ENCODE measurements at regions not wholly inside any gene's neighbourhood (a gene's known extent, or its start where the extent isn't known, plus 50 kb on each side); places are given as distances from the start of the nearest gene placed in this dataset.
A peak's percentile ranks its signal among the peaks of the same experiment; 100 is the strongest.
"Not testable (repeated sequence)": the region's sequence is repeated elsewhere in the genome, so short reads cannot be mapped to it uniquely, and the experiment has no call there.

DNA sequence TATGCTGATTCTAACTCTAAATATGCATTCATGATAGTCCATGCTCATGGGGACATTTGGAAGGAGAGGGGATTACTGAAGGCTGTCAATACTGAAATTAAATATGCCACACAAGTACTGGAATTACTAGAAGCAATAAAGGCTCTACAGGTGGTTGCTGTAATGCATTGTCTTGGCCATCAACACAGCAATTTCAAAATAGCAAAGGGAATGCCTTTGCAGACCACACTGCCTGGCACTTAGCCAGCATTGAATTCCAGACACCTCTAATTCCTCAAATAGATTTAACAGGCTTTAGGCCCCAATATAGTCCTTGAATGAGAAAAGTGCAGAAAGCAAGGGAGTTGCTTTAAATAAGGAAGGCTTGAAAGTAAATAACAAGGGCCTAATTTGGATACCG lies 115.8 kb upstream of the PLCL2 start:
- peak; percentile 54 for DNase-seq (ENCODE audit: low spot score)

DNA sequence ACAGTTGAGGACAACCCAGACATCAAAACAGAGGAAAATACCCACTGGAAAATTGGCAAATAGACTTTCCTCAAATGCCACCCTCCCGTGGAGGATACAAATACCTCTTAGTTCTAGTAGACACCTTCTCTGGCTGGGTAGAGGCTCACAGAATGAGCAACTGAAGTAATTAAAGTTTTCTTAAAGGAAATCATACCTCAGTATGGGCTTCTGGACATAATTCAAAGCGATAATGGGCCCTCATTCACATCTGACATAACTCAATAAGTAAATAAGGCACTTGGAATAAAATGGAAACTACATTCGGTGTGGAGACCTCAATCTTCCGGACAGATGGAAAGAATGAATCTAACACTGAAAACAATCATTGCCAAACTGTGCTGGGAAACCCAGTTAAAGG lies 115.2 kb upstream of the PLCL2 start:
- no peak for DNase-seq (ENCODE audit: low spot score)

DNA sequence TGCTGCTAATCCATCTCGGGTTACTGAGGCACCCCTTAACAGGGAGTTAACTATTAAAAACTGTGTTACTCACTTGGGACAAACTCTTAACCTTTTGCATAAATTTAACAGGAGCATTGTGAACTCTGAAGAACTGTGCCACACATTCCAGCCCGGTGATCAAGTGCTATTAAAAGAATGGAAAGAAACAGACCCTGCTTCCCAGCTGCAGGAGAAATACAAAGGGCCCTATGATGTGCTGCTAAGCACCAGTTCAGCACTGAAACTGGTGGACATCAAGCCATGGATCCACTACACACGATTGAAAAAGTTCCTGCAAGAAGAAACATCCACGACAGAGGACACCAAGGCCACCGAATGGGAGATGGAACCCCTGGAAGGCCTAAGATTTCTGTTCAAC lies 114.7 kb upstream of the PLCL2 start:
- no peak for DNase-seq (ENCODE audit: low spot score)

DNA sequence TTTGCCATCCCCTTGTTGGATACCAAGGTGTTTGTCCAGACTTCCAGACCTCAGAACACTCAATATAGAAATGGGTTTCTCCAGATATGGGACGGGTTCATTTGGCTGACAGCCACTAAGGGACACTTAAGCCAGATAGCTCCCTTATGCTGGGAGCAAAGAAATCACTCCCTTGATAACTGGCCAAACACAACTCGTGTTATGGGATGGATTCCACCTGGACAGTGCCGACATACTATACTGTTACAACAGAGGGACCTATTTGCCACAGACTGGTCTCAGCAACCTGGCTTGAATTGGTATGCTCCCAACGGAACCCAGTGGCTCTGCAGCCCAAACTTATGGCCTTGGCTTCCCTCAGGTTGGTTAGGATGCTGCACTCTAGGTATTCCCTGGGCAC lies 114.0 kb upstream of the PLCL2 start:
- no peak for DNase-seq (ENCODE audit: low spot score)

- DNase-seq (ENCODE audit: low spot score): not testable (repeated sequence)
These were observed 111.2 kb upstream of the PLCL2 start for GRCh38 chr3:16773594-16773993.

DNA sequence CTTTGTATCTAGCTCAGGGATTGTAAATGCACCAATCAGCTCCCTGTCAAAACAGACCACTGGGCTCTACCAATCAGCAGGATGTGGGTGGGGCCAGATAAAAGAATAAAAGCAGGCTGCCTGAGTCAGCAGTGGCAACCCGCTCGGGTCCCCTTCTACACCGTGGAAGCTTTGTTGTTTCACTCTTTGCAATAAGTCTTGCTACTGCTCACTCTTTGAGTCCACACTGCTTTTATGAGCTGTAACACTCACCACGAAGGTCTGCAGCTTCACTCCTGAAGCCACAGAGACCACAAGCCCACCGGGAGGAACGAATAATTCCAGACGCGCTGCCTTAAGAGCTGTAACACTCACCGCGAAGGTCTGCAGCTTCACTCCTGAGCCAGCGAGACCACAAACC lies 110.2 kb upstream of the PLCL2 start:
- DNase-seq (ENCODE audit: low spot score): not testable (repeated sequence)

DNA sequence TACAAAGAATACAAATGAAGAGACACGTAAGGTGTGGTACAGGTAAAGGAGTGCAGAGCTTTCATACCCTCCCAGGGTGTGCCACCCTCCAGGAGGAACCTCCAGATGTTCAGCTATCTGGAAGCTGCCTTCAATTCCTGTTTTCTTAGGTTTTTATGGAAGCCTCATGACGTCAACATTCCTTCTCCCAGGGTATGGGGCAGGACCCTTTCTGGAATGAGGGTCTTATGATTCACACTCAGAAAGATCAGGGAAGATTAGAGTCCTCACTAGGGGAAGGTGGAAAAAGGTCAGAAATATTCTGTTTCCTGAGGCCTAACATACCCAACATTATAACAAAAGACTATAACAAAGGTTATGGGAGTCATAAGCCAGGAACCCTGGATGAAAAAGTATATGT lies 99.8 kb upstream of the PLCL2 start:
- DNase-seq (ENCODE audit: low spot score): no peak

- no peak for DNase-seq (ENCODE audit: low spot score)
These were observed 99.3 kb upstream of the PLCL2 start for GRCh38 chr3:16785465-16785864.

- DNase-seq (ENCODE audit: low spot score): no peak
These were observed 96.2 kb upstream of the PLCL2 start for GRCh38 chr3:16788440-16789056.

DNA sequence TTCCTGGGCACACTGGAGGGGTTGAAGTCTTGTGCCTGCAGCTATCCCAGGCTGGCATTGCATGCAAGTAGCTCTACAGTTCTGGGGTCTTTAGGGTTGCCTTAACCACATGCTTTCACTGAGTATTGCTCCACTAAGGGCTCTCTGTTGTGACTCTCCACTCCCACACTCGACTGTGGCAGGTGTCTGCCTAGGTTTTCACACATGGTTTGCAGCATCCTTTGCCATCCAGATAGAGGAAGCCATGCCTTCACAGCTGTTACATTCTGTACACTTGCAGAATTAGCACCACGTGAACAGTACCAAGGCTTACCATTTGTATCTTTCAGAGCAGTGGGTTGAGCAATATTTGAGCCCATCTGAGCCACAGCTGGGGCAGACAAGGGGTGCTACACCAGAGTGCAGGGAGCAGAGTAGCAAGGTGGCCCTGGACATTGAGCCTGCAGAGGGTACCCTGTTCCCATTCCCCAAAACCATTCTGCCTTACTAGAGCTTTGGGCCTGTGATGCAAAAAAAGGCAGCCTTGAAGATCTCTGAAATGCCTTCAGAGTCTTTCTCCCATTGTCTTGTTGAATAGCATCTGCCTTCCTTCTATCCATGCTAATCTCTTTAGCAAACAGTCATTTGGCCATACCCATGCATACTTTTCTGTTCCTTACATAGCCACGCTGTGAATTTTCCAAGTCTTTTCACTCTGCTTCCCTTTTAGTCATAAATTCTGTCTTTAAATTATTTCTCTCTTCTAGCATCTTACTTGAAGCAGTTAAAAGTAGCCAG lies 95.2 kb upstream of the PLCL2 start:
- DNase-seq (ENCODE audit: low spot score): no peak

- peak; percentile 11 for DNase-seq (ENCODE audit: low spot score)
These were observed 94.0 kb upstream of the PLCL2 start for GRCh38 chr3:16790432-16791400.

- no peak for DNase-seq (ENCODE audit: low spot score)
These were observed 91.4 kb upstream of the PLCL2 start for GRCh38 chr3:16793321-16793720.

GRCh38 chr3:16794257-16794656 lies 90.5 kb upstream of the PLCL2 start:
- DNase-seq (ENCODE audit: low spot score): peak; percentile 27

- DNase-seq (ENCODE audit: low spot score): no peak
These were observed 89.2 kb upstream of the PLCL2 start for GRCh38 chr3:16795581-16795980.

DNA sequence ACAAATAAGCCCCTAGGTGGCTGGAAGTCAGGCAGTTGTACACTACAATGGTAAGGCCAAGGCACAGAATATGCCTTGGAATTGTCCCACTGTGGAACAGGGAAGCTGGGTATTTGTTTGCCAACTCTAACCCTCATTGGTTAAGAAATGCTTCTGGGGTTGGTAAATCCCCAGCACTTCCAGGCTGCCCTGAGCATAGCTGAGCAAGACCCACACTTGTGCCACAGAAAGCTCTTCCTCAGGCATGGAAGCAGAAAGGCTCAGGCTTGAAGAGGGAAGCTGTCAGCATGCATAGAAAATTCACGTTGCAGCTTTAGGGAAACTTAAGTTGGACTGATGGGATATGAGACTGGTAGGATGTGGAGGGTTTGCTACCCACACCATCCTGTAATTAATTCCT lies 86.9 kb upstream of the PLCL2 start:
- no peak for DNase-seq (ENCODE audit: low spot score)

GRCh38 chr3:16798738-16799137 lies 86.0 kb upstream of the PLCL2 start:
- DNase-seq (ENCODE audit: low spot score): no peak

DNA sequence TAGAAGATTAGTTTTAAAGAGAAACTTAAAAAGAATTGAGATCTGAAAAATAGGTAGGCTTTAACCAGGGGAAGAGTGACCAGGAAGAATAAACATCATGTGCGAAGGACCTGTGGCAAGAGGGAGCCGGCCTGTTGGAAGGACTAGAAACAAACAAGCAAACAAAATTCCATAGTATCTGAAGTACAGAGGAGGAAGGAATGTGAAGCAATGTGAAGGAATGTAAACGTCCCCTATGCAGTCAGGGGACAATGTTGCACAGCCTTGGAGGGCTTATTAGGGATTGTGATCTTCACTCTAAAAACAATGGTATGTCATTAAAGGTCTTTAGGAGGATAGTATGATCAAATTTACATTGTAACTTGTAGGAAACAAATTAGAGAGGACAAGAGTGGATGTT lies 84.4 kb upstream of the PLCL2 start:
- DNase-seq (ENCODE audit: low spot score): no peak

- no peak for DNase-seq (ENCODE audit: low spot score)
These were observed 83.5 kb upstream of the PLCL2 start for GRCh38 chr3:16801223-16801622.

DNA sequence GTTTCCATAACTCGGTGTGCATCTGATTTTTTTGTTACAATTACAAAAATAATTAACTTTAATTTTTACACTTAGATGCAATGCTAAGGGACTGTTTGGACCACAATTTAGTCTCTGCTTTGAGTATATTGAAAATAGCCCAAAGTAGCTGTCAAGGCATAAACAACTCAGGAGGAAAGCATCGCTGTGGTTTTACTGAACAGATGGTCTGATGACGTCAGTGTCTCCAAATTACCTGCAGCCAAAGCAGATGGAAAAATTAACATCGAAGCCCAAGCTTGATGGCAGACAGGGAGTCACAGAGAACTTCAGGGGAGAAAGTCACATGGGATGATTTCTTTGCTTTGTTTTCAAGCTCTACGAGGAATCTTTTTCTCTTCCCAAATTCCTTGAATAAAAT lies 83.1 kb upstream of the PLCL2 start:
- peak; percentile 32 for DNase-seq (ENCODE audit: low spot score)

DNA sequence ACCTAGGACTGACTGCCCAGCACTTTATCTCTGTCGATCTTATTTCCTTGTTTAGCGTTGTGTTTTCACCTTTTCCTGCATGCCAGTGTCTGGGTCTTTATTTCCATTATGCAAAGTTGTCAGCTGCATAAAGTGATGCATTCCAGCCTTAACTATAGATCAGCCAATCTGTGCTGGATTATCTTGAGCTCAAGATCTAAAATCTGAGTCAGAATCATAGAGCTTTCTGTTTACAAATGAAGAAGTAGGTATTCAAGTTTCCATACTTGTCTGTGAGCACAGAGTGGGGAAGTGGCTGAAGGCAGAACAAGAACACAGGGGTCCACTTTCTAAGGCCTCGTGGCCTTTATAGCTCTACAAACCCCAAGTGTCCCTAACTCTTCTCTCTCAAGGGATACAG lies 82.4 kb upstream of the PLCL2 start:
- DNase-seq (ENCODE audit: low spot score): no peak

DNA sequence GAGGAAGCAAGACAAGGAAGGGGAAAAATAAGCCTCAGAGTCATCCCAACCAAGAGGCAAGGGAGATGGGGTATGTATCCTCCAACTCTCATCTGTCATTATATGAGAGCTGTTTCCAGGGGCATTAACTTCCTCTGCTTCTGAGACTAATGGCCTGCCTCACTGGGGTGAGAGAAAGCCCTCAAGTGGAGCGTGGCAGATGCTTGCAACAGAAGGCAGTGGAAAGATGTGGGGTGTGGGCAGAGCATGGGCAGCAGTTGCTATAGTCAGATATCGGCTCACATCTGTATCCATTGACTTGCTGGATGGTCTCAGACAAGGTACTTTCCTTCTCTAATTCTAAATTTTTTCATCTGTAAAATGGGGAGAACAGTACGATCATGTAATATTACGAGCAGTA lies 81.7 kb upstream of the PLCL2 start:
- no peak for DNase-seq (ENCODE audit: low spot score)

- DNase-seq (ENCODE audit: low spot score): no peak
These were observed 77.4 kb upstream of the PLCL2 start for GRCh38 chr3:16807391-16807790.

All from A172 (cell line).